NCI-H1092 treated with DMSO at 0.1 percent for 48 hours (cell line): ENCODE measurements at regions not wholly inside any gene's neighbourhood (a gene's known extent, or its start where the extent isn't known, plus 50 kb on each side); places are given as distances from the start of the nearest gene placed in this dataset.
"Not testable (repeated sequence)": the region's sequence is repeated elsewhere in the genome, so short reads cannot be mapped to it uniquely, and the experiment has no call there.

Experiments used
- DNase-seq: peaks from one replicate; lab custom pipeline; 2025; lab: John Stamatoyannopoulos, UW

- DNase-seq, result no peak
Observed at GRCh38 chr18:55953326-55953725, 365.3 kb upstream of the TCF4 start.

GRCh38 chr18:55951738-55952137 lies 363.7 kb upstream of the TCF4 start:
- not testable (repeated sequence) for DNase-seq

- no peak for DNase-seq
Observed at GRCh38 chr18:55950379-55951166, 362.6 kb upstream of the TCF4 start.

GRCh38 chr18:55934821-55935220 lies 346.8 kb upstream of the TCF4 start:
- no peak for DNase-seq

- no peak for DNase-seq
Observed at GRCh38 chr18:55932675-55933074, 344.7 kb upstream of the TCF4 start.

- no peak for DNase-seq
Observed at GRCh38 chr18:55927831-55928230, 339.8 kb upstream of the TCF4 start.

- DNase-seq, result no peak
Observed at GRCh38 chr18:55925772-55926171, 337.8 kb upstream of the TCF4 start.

GRCh38 chr18:55920063-55920462 lies 332.1 kb upstream of the TCF4 start:
- no peak for DNase-seq

- DNase-seq, result no peak
Observed at GRCh38 chr18:55918444-55918843, 330.5 kb upstream of the TCF4 start.

- DNase-seq, result no peak
Observed at GRCh38 chr18:55912919-55913318, 324.9 kb upstream of the TCF4 start.

GRCh38 chr18:55912071-55912470 lies 324.1 kb upstream of the TCF4 start:
- no peak for DNase-seq

GRCh38 chr18:55910296-55910695 lies 322.3 kb upstream of the TCF4 start:
- DNase-seq, result no peak

GRCh38 chr18:55908901-55909366 lies 320.9 kb upstream of the TCF4 start:
- DNase-seq, result no peak

- DNase-seq, result no peak
Observed at GRCh38 chr18:55907453-55908175, 319.6 kb upstream of the TCF4 start.

- DNase-seq, result no peak
Observed at GRCh38 chr18:55906536-55906935, 318.5 kb upstream of the TCF4 start.

GRCh38 chr18:55903911-55904310 lies 315.9 kb upstream of the TCF4 start:
- no peak for DNase-seq

- DNase-seq, result no peak
Observed at GRCh38 chr18:55900380-55900779, 312.4 kb upstream of the TCF4 start.

GRCh38 chr18:55897091-55897689 lies 309.2 kb upstream of the TCF4 start:
- DNase-seq, result no peak

- no peak for DNase-seq
Observed at GRCh38 chr18:55893948-55894347, 306.0 kb upstream of the TCF4 start.

GRCh38 chr18:55892862-55893813 lies 305.1 kb upstream of the TCF4 start:
- not testable (repeated sequence) for DNase-seq

- DNase-seq, result no peak
Observed at GRCh38 chr18:55886886-55887285, 298.9 kb upstream of the TCF4 start.

- no peak for DNase-seq
Observed at GRCh38 chr18:55884498-55884897, 296.5 kb upstream of the TCF4 start.
